ENCODE measurements at regions not wholly inside any gene's neighbourhood (a gene's known extent, or its start where the extent isn't known, plus 50 kb on each side); places are given as distances from the start of the nearest gene placed in this dataset.

DNA sequence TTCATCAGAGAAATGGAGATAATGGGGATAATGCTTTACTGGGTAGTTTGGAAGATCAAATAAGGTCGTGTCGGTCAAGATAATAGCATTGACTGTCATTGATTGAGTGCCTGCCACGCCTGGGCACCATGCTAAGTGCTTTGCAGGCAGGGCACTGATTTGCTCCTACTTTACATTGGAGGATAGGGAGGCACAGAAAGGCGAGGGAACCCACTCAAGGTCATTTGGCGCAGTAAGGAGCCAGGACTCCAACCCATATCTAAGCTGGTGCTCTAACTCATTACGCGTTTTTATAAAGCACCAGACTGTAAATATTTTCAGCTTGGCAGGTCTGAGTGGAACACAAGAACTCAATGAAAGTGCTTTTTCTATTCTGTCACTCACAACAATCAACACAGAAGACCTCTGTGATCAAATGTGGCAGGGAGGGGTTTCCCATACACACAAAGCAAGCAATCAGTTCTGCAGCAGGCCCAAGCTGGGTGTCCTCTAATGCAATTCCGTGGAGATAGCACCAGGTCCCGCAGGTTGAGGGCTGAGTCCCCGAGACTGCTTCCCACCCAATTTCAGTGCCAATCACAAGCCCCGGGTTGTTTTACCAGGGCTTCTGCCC is 373.6 kb downstream of the CDH26 start:
- H3K27ac ChIP-seq = no peak overlapping the region
- TF ChIP-seq, protein P1, sequence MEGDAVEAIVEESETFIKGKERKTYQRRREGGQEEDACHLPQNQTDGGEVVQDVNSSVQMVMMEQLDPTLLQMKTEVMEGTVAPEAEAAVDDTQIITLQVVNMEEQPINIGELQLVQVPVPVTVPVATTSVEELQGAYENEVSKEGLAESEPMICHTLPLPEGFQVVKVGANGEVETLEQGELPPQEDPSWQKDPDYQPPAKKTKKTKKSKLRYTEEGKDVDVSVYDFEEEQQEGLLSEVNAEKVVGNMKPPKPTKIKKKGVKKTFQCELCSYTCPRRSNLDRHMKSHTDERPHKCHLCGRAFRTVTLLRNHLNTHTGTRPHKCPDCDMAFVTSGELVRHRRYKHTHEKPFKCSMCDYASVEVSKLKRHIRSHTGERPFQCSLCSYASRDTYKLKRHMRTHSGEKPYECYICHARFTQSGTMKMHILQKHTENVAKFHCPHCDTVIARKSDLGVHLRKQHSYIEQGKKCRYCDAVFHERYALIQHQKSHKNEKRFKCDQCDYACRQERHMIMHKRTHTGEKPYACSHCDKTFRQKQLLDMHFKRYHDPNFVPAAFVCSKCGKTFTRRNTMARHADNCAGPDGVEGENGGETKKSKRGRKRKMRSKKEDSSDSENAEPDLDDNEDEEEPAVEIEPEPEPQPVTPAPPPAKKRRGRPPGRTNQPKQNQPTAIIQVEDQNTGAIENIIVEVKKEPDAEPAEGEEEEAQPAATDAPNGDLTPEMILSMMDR (conservative IDR thresholded peaks at IDR 0.05) = no peak

DNA sequence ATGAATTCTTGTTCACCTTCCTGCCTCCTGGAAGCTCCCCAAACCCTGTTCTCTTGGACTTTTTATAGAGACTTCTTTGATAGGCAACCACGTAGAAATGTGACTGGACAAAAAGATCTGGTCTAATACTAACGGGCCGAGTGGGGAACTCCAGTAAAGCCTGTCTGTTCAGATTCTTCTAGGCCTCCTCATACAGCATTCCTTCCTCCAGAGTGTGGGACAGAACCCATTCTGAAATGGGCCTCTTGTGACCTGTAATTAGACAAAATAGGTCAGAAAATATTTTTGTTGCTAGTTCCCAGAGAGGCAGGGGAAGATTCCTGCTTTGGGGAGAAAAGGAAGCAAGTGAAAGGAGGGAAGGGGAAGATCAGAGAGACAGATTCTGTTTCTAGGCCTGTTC is 374.3 kb downstream of the CDH26 start:
- no peak overlapping the region for H3K27ac ChIP-seq

DNA sequence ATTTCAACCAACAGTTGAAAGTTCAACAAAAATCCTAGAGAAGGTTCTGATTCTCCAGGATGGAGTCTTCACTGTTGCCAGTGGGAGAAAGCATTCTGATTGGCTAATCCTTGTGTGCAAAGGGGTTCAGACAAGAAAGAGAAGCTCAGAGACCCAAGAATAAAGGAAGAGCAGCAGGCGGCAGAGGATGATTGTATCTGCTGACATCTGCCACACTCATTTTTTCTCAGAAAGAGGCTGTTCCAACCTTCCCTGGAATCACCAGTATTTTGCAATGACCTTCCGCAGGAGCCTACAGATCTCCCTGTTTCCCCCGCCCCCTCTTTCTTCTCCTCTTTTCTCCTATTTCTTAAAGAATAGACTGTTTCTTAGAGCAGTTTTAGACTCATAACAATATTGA is 376.7 kb downstream of the CDH26 start:
- H3K27ac ChIP-seq = no peak overlapping the region
- TF ChIP-seq, protein P1 (conservative IDR thresholded peaks at IDR 0.05) = no peak

More for the DNA sequence above, 374.3 kb downstream of the CDH26 start:
- TF ChIP-seq, protein P1 (conservative IDR thresholded peaks at IDR 0.05) = no peak

DNA sequence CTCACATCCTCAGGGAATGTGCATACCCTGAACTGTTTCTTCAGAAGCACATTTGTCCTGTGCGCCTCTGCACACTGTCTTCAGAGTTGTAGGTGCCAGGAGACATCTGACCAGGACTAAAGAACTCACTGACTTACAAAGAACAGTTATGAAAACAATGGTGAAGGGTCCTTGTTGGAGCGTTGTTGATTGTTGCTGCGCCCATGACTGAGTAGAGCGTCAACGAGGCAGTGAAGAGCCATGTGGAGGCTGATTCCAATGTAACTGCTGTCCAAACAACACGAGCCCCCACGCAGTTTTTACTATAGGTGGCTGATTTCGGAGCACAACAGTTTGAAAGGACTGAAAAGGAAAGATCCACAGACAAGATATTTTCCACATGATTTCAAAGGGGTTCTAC is 380.3 kb downstream of the CDH26 start:
- no peak overlapping the region for H3K27ac ChIP-seq
- TF ChIP-seq, protein P1 (conservative IDR thresholded peaks at IDR 0.05) = no peak

DNA sequence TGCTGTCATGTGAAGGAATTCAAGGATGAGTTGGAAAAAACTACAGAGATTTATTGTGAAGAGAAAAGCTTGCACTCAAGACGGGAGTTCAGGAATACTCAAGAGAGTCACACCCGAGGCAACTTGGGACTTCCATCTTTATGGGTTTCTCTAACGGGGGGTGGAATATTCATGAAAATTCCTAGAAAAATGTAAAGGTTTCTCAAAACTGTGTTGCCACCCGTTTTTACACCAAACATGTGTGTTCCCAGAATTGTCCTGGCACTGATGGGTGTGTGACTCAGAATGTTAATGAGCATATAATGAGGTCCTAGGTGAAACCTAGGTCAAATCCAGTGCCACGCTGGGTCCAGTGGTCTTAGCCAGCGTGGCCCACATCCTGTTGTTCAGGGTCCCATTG is 381.5 kb downstream of the CDH26 start:
- H3K27ac ChIP-seq = no peak overlapping the region
- TF ChIP-seq, protein P1 (conservative IDR thresholded peaks at IDR 0.05) = no peak

DNA sequence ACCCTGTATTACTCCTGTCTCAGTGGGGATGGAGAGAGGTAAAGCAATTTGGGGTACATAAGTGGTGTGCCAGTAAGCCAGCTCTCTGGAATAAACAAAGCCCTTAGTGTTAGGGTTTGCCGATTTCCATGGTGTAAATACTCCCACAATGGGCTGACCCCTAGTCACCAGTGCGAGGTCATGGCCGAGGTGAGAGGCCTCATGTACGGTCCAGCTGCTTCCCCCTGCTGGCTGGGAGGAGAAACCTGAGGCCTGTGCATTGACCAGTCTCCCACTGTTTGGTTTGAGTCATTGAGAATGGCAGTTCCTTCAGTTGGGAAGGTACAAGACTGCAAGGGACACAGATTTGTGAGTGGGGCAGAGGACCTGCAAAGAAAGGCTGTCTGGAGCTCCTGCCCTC is 382.0 kb downstream of the CDH26 start:
- TF ChIP-seq, protein P1 (conservative IDR thresholded peaks at IDR 0.05) = no peak
- no peak overlapping the region for H3K27ac ChIP-seq

DNA sequence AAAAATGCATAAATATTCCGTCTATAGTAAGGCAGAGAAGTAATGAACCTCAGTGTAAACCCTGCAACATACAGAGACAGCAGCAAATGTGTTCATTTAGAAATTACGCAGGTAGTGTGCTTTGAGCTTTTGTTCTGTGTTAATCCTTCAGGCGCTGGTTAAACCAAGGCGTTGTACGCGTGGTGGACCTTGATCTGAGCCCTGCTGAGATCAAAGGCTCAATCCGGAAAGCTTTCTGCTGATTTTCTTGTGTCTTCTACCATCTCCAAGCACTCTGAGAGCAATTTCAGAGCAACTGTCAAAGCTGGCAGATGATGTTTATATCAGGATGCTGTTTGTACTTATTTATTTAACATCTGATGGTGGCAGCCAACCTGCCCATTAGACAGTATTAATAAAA is 382.8 kb downstream of the CDH26 start:
- H3K27ac ChIP-seq = no peak overlapping the region
- TF ChIP-seq, protein P1 (conservative IDR thresholded peaks at IDR 0.05) = no peak
